Adrenal gland (tissue), 9 donors: ENCODE measurements at regions not wholly inside any gene's neighbourhood (a gene's known extent, or its start where the extent isn't known, plus 50 kb on each side); places are given as distances from the start of the nearest gene placed in this dataset.

Source experiments
- DNase-seq, 7 donors: peaks; one replicate each; pipeline ENCODE4 v3.0.0-alpha.2; 2019 to 2020
- H3K27ac ChIP-seq, 5 donors: fragments of 200-600 bp; sonication (generic) in 4 of 5; 1 replicate in 3 of 5; 2 replicates in 2 of 5; pipeline versions ENCODE4 v1.5.1 to v1.8.0; 2016 to 2020; ENCODE audit warnings: mild to moderate bottlenecking in 1 of 5
- H3K27me3 ChIP-seq: fragments of 200-600 bp; 2 replicates; pipeline ENCODE4 v1.8.0; 2021
- H3K36me3 ChIP-seq, 2 donors: fragments of 200-600 bp; replicated peaks in 1 of 2; 1 replicate in 1 of 2; 2 replicates in 1 of 2; pipeline versions ENCODE4 v1.5.1 to v1.8.0; 2018 to 2022
- H3K4me1 ChIP-seq, 2 donors: fragments of 200-600 bp; replicated peaks in 1 of 2; 1 replicate in 1 of 2; 2 replicates in 1 of 2; pipeline versions ENCODE4 v1.5.1 to v1.8.0; 2018 to 2021
- H3K4me3 ChIP-seq, 4 donors: fragments of 200-600 bp; sonication (generic) in 3 of 4; one replicate each; pipeline ENCODE4 v1.5.1; 2016 to 2018
- H3K9me3 ChIP-seq, 3 donors: fragments of 200-600 bp; sonication (generic) in 1 of 3; replicated peaks in 1 of 3; 1 replicate in 2 of 3; 2 replicates in 1 of 3; pipeline versions ENCODE4 v1.5.1 to v1.8.0; 2016 to 2021
- POLR2A ChIP-seq, 2 donors: fragments of 450-650 bp; IDR thresholded peaks; one replicate each; pipeline ENCODE4 v1.6.1; 2017; ENCODE audit warnings: antibody characterized with exemption in 2 of 2, mild to moderate bottlenecking in 2 of 2, moderate library complexity in 1 of 2
- WGBS, 4 donors: extraction: QIAGEN DNeasy Blood & Tissue Kit in 2 of 4; methylation state at CpG; one replicate each; pipeline versions ENCODE4 v1.1.5 to v1.1.7; 2013 to 2017; 5-methylcytosine and 5-hydroxymethylcytosine counted together
- intact Hi-C, 2 donors: fragments of 100-400 bp; cut with DNase I; formaldehyde crosslinking; loops; one replicate each; pipeline versions ENCODE4 v1.14.1 to v1.15.0; 2022 to 2023
- TF ChIP-seq, protein P1 (sequence below), 6 experiments: fragments of 450-650 bp in 4 of 6; fragments of 200-600 bp in 2 of 6; sonication (generic) in 1 of 6; IDR thresholded peaks; 1 replicate in 5 of 6; 2 replicates in 1 of 6; pipeline versions ENCODE4 v1.5.1 to v1.8.0; 2016 to 2021; ENCODE audit warnings: antibody characterized with exemption in 6 of 6, mild to moderate bottlenecking in 2 of 6, moderate library complexity in 1 of 6
- donor health status: healthy with polysubstance abuse.
- donor health status: Bipolar disorder and iron deficiency.
- donor health status: DM: yes; HTN: yes; CAD: no.
- donor health status: DM: no; HTN: no; CAD: no.
- donor health status: DM: no; HTN: no; CAD: no.

DNA sequence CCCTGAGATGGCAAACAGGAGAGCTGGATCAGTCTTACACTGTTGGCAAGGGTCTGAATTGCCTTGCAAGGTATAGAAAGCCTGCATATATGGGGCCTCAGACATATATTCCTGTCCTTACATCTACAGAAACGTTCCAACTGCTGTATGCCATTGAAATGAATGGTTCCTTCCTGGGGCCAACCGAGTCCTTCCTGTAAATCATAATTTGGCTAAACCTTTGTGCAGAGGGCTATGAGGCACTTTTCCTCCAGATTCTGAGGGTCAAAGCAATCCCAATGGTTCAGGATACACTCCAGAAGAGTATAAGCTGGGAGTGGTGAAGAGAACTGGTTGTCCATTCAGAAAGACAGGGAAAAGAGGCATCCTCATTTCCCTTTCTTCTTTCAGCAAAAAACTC lies 190.5 kb downstream of the PTPRC start:
- 55 to 87% (median 80%) methylated on average over 2 of the region's 2 CpGs for WGBS, 4 donors
- intact Hi-C loops = no loop called here
- no peak for TF ChIP-seq POLR2A (IDR thresholded peaks at IDR 0.05)
- TF ChIP-seq, protein P1, sequence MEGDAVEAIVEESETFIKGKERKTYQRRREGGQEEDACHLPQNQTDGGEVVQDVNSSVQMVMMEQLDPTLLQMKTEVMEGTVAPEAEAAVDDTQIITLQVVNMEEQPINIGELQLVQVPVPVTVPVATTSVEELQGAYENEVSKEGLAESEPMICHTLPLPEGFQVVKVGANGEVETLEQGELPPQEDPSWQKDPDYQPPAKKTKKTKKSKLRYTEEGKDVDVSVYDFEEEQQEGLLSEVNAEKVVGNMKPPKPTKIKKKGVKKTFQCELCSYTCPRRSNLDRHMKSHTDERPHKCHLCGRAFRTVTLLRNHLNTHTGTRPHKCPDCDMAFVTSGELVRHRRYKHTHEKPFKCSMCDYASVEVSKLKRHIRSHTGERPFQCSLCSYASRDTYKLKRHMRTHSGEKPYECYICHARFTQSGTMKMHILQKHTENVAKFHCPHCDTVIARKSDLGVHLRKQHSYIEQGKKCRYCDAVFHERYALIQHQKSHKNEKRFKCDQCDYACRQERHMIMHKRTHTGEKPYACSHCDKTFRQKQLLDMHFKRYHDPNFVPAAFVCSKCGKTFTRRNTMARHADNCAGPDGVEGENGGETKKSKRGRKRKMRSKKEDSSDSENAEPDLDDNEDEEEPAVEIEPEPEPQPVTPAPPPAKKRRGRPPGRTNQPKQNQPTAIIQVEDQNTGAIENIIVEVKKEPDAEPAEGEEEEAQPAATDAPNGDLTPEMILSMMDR (IDR thresholded peaks at IDR 0.05) = no peak

DNA sequence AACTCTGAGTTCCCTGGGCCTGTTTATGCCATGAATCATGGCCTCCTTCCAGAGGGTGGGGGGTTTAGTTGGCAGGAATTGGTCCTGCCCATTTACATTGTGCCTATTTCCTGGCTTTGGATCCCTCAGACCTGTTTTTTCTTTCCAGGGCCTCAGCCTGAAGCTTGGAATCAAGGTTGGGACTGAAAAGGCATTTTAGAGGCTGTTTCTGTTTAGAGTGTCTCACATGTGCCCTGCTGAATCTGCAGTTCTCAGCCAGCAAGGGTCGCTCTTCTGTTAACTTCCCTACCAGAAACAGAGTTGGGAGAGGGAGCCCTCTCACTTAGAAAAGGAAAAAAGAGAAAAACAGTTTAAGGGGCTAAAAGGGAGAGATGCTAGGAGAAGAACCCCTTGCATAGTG lies 191.1 kb downstream of the PTPRC start:
- no peak overlapping the region for H3K4me3 ChIP-seq
- 50 to 79% (median 73%) methylated on average over 1 of the region's 1 CpG for WGBS, 4 donors
- no peaks in the 10 kb centered on the region for H3K4me1 ChIP-seq
- no peak overlapping the region for H3K27ac ChIP-seq
- DNase-seq = no peak
- TF ChIP-seq, protein P1 (IDR thresholded peaks at IDR 0.05) = peak in 1 of 6 experiments; percentile 10
- no peak for TF ChIP-seq POLR2A (IDR thresholded peaks at IDR 0.05)
- no peaks in the 10 kb centered on the region for H3K27me3 ChIP-seq
- H3K9me3 ChIP-seq = no peaks in the 10 kb centered on the region
- no peaks in the 10 kb centered on the region for H3K36me3 ChIP-seq
- intact Hi-C loops = no loop called here

More for the DNA sequence above, 190.5 kb downstream of the PTPRC start:
- Histone ChIP-seq H3K36me3 (no peaks in the 10 kb centered on the region), H3K9me3 (no peaks in the 10 kb centered on the region), H3K27me3 (no peaks in the 10 kb centered on the region), H3K27ac (no peak overlapping the region), H3K4me3 (no peak overlapping the region), H3K4me1 (no peaks in the 10 kb centered on the region)
- no peak for DNase-seq

DNA sequence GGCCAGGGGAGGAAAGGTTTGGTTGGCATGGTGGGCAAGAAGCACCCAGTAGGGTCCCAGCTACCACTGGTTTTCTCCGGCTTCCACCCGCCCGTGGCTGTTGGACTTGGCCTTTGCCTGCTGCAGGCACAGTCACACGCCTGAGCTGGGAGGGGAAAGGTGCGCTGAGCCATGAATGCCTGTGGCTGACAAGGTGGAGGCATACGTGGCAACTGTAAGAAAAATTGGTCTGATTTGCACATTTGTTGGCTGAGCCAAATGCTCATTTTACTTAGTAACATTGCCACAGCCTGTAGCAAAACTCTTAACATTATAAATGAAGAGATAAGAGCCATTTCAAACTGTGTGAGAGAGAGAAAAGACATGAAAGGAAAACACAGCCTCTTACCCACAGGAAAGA lies 191.6 kb downstream of the PTPRC start:
- 91 to 96% (median 93%) methylated on average over 6 of the region's 6 CpGs for WGBS, 4 donors
- Histone ChIP-seq H3K36me3 (no peaks in the 10 kb centered on the region), H3K4me3 (no peak overlapping the region), H3K4me1 (no peaks in the 10 kb centered on the region), H3K9me3 (no peaks in the 10 kb centered on the region), H3K27ac (no peak overlapping the region), H3K27me3 (no peaks in the 10 kb centered on the region)
- no peak for TF ChIP-seq POLR2A (IDR thresholded peaks at IDR 0.05)
- TF ChIP-seq, protein P1 (IDR thresholded peaks at IDR 0.05) = no peak
- intact Hi-C loops = no loop called here
- no peak for DNase-seq

DNA sequence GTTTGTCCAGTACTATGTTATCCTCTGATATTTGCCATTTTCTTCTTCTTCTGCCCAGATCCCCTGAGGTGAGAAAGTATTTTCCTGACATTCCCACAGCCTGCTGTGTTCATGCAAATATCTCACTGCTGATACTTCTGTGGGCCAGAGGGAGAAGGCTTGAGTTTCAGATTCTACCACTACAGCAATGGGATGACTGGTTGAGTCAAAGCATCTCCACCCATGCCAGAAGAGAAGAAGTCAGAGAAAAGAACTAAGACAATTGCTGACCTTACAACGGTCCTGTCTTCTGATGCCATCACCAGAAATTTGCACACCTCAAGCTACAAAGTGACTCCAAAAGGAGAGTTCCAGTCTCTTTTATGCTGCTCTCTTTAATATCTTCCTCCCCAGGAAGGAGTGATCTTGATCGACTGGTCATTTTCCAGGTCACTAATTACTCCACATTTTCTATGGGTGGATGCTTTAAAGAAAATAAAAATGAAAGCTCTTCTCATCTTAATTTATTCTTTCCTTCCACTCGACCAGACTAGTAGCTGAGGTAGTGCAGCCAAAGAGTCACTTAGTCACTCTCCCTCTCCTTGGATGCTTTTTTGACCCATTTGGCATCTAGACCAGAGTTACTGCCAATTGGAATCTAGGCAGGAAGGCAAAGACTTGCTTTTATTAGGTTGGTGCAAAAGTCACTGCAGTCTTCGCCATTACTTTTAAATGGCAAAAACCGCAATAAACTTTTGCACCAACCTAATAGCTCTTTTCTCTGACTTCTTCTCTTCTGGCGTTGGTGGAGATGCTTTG lies 195.1 kb downstream of the PTPRC start:
- intact Hi-C loops = no loop called here
- DNase-seq = no peak
- H3K4me3 ChIP-seq = no peak overlapping the region
- no peak overlapping the region for H3K27ac ChIP-seq
- H3K9me3 ChIP-seq = no peaks in the 10 kb centered on the region
- no peaks in the 10 kb centered on the region for H3K4me1 ChIP-seq
- no peaks in the 10 kb centered on the region for H3K27me3 ChIP-seq
- H3K36me3 ChIP-seq = no peaks in the 10 kb centered on the region
- 81 to 85% (median 82%) methylated on average over 6 of the region's 6 CpGs for WGBS, 4 donors
- TF ChIP-seq, protein P1 (IDR thresholded peaks at IDR 0.05) = no peak
- TF ChIP-seq POLR2A (IDR thresholded peaks at IDR 0.05) = no peak
